ENCODE measurements at regions not wholly inside any gene's neighbourhood (a gene's known extent, or its start where the extent isn't known, plus 50 kb on each side); places are given as distances from the start of the nearest gene placed in this dataset.

- no peak for ATAC-seq
- ChIA-PET POLR2A (no interaction called here), CTCF (no interaction called here)
- peak overlapping the region in 1 of 9 donors; percentile 18 for H3K27ac Mint-ChIP-seq
- no peaks in the 10 kb centered on the region for H3K9me3 ChIP-seq (ENCODE audit: control insufficient read depth in 2 of 3, low read length in 3 of 3)
- no peaks in the 10 kb centered on the region for H3K9me3 Mint-ChIP-seq
- no peaks in the 10 kb centered on the region for H3K36me3 ChIP-seq (ENCODE audit: control insufficient read depth in 2 of 3, insufficient read depth in 3 of 3, low read length in 3 of 3)
- intact Hi-C loops (cut with micrococcal nuclease) = no loop called here
- peaks cover 0 to 6% (median 3%) of the 10 kb centered on the region in 7 donors for H3K4me1 Mint-ChIP-seq
- H3K4me3 ChIP-seq (ENCODE audit: low read length) = no peak overlapping the region
- H3K36me3 Mint-ChIP-seq = no peaks in the 10 kb centered on the region
- H3K4me3 Mint-ChIP-seq = no peak overlapping the region
- DNase-seq = no peak
- H3K27me3 ChIP-seq (ENCODE audit: control insufficient read depth in 2 of 2, insufficient read depth in 2 of 2, low read length in 2 of 2) = no peaks in the 10 kb centered on the region
- no peak overlapping the region for H3K27ac ChIP-seq (ENCODE audit: low read depth, low read length)
- peaks cover 0 to 5% (median 0%) of the 10 kb centered on the region in 5 donors for H3K27me3 Mint-ChIP-seq
- H3K4me1 ChIP-seq (ENCODE audit: control insufficient read depth in 2 of 2, insufficient read depth in 2 of 2, low read length in 2 of 2) = no peaks in the 10 kb centered on the region
These were observed 51.4 kb upstream of the TMX1 start for GRCh38 chr14:51188566-51189185.

DNA sequence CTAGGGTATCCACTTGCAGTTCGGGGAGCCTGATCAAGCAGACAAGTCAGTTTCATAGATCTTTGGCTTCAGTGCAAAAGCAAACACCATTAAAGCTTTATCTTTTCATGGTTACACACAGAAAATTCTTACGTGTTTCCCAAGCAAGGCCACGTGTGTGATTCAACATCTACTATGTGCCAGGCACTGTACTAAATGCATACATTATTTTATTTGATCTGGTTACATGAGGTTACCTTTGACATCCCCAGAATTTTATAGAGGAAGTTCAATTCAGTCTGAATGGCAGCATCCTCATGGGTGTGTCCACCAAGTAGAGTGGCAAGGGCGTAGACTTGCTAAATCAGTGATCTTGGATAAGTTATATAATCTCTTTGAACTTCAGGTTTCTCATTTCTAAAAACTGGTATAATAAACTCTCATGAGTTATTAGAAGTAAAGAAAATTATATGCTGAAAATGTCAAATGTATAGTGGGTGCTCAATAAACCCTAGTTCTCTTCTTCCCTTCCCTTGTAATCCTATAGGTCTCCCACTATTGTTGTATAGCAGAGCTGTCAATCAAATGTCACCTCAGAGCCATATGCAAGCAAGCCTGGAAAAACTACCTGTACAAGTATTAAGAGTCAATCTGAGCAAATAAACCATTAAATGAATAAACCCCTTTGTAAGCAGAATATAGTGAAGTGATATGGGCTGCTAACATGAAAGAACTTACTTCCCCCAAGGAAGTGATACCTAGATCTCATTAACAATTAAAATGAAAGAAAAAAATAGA, 50.3 kb upstream of the TMX1 start:
- DNase-seq = no peak
- Mint-ChIP-seq H3K36me3 (no peaks in the 10 kb centered on the region), H3K9me3 (peaks cover 0 to 1% (median 0%) of the 10 kb centered on the region in 11 donors), H3K27me3 (peaks cover 0 to 5% (median 0%) of the 10 kb centered on the region in 5 donors), H3K4me1 (peaks cover 0 to 6% (median 3%) of the 10 kb centered on the region in 7 donors), H3K4me3 (no peak overlapping the region), H3K27ac (no peak overlapping the region)
- Histone ChIP-seq H3K27ac (ENCODE audit: low read depth, low read length) (no peak overlapping the region), H3K4me3 (ENCODE audit: low read length) (no peak overlapping the region), H3K36me3 (ENCODE audit: control insufficient read depth in 2 of 3, insufficient read depth in 3 of 3, low read length in 3 of 3) (no peaks in the 10 kb centered on the region), H3K9me3 (ENCODE audit: control insufficient read depth in 2 of 3, low read length in 3 of 3) (no peaks in the 10 kb centered on the region), H3K4me1 (ENCODE audit: control insufficient read depth in 2 of 2, insufficient read depth in 2 of 2, low read length in 2 of 2) (no peaks in the 10 kb centered on the region), H3K27me3 (ENCODE audit: control insufficient read depth in 2 of 2, insufficient read depth in 2 of 2, low read length in 2 of 2) (no peaks in the 10 kb centered on the region)
- intact Hi-C loops (cut with micrococcal nuclease) = no loop called here
- CTCF ChIA-PET = no interaction called here
- POLR2A ChIA-PET = no interaction called here
- no peak for ATAC-seq
